GM11168 (cell line): ENCODE measurements at regions not wholly inside any gene's neighbourhood (a gene's known extent, or its start where the extent isn't known, plus 50 kb on each side); places are given as distances from the start of the nearest gene placed in this dataset.
"Not testable (repeated sequence)": the region's sequence is repeated elsewhere in the genome, so short reads cannot be mapped to it uniquely, and the experiment has no call there.

Experiments
- in situ Hi-C: fragments of 300-500 bp; cut with MboI; formaldehyde crosslinking; loops from one replicate; pipeline ENCODE4 v1.12.0; 2022; ENCODE audit warnings: low sequenced_read_pairs; ENCODE audit not compliant: unreplicated experiment

DNA sequence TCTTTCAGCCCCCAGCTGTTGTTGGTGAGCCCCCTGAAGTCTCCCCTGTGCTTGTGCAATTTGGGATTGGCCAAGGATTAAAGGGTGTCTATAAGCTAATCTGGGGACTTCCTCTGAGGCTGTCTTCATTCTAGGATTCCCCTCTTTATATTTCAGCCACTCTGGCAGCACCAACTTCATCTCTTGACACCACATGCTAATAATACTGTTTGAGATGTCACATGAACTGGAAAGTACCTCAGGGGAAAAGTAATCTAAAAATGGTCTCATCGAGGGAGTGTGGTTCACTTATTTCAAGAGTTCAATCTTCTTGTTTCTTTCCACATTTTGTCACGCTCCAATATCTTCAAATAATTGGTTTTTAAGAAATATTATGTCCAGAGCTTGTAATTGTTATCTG is 279.2 kb upstream of the TMC3 start:
- in situ Hi-C loops: no loop called here

DNA sequence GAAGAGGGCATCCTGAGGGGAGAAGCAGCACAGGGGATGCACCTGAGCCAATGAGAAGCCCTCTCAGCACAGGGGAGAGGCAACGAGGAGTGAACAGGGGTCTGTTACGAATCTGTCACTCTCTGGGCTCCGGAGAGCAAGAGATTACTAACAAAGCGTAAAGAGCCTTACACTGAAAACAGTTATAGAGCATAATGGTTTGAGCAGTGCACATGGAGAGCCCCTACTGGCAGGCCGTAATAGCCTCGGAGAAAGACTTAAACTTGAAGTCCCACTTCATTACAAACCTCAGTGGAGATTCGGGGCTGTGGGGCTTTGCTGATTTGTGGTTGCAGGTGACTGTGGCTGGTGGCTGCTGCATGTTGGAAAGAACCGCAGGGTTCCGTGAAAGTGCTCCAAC is 271.5 kb upstream of the TMC3 start:
- in situ Hi-C loops: no loop called here

GRCh38 chr15:81643771-81644170 is 269.8 kb upstream of the TMC3 start:
- in situ Hi-C loops: no loop called here

DNA sequence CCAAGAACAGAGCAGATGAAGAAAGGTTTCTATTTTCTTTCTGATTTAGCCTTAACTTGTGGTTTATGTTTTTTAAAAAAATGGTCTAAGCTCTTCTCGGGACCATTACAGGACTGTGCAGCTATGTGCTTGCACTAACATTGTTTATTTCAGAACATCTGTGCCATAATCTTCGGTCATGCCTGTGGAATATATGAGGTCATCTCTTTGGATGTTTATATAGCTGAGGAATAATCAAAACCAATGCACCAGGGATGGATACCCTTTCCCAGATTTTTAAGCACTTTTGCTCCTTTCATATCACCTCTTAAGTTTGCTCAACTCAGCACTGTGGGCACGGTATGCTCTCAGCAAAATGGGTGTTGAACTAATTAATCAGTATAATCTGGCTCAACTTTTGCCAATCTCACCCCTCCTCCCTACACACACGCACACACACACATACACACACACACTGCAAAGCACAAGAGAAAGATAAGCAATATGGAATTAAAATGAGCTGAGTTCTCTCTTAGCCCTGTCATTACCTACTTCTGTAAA is 268.5 kb upstream of the TMC3 start:
- in situ Hi-C loops: no loop called here

DNA sequence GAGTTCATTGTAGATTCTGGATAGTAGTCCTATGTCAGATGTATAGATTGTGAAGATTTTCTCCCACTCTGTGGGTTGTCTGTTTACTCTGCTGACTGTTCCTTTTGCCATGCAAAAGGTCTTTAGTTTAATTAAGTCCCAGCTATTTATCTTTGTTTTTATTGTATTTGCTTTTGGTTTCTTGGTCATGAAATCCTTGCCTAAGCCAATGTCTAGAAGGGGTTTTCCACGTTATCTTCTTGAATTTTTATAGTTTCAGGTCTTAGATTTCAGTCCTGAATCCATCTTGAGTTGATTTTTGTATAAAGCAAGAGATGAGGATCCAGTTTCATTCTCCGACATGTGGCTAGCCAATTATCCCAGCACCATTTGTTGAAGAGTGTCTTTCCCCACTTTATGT is 262.1 kb upstream of the TMC3 start:
- in situ Hi-C loops: not testable (repeated sequence)

GRCh38 chr15:81633889-81634288 is 259.9 kb upstream of the TMC3 start:
- in situ Hi-C loops: no loop called here

DNA sequence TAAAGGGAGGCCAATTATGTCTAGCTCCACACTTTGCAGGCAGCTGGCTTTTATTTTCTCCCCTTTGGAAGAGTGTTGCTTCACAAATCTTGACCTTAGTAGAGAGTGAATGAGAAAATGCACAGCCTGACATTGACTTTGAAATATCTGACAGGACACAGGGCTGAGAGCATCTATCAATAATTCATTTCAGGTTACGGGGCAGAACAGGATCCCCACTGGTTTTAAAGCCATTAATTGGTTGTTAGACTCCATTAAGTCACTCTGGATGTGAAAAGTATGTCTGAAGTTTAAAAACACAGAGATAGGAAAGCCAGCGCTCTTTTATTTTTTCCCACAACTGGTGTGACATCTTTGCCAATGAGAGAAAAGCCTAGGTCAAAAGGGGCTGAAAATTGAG is 251.9 kb upstream of the TMC3 start:
- in situ Hi-C loops: no loop called here

- in situ Hi-C loops: no loop called here
These were observed 245.0 kb upstream of the TMC3 start for GRCh38 chr15:81619002-81619401.

- in situ Hi-C loops: no loop called here
These were observed 238.6 kb upstream of the TMC3 start for GRCh38 chr15:81612631-81613030.

DNA sequence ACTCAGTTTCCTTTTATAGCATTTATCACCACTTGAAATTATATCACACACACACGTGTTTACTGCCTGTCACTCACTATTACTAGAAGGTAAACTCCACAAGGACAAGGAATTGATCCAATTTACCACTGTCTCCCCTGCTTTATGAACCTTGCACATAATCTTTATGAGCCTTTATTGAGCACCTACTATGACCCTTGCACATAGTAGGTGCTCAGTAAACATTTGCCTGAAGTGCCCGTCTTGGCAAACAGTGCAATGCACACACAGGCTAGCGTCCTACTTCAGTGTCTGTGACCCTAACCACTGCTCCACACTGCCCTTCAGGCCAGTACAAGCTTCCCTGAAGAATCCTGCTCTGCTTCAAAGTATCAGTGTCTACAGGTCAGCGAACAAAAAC is 237.7 kb upstream of the TMC3 start:
- in situ Hi-C loops: no loop called here

- in situ Hi-C loops: no loop called here
These were observed 234.4 kb upstream of the TMC3 start for GRCh38 chr15:81608309-81608829.

DNA sequence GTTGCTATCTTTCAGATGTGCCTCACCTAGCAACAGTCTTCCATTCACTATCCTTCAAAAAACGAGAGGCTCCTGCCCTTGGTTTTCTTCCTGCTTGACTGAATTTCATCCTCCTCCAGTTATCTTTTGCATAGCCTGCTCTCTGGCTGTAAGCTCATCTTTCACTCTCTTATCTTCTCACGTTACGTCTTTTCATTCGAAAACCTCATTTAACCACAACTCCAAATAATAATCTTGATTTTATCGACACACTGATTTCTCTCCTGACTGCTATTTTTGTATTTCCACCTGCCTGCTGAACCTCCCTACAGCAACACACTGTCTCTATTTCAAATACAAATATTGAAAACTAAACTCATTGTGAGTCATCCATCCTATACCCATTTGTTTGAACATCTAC is 230.7 kb upstream of the TMC3 start:
- in situ Hi-C loops: no loop called here

- in situ Hi-C loops: no loop called here
These were observed 222.3 kb upstream of the TMC3 start for GRCh38 chr15:81596159-81596865.

GRCh38 chr15:81595752-81596151 is 221.7 kb upstream of the TMC3 start:
- in situ Hi-C loops: no loop called here

DNA sequence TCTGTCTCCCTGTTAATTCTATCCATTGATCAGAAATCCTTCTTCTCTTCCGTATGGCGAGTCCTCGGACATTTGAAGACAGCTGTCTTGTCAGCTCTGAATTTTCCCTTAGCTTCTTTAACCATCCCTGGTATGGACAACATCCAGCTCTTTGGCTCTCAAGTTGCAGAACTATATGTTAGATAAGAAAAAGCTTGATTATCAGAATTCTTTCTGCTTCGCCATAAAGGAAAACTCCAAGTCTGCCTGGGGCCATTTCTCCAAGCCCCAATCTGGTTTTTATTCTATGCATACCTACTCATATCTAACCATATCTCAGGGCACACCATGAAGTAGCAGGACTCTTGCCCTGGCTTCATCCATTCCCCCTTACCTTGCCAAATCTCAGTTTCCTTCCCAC is 215.7 kb upstream of the TMC3 start:
- in situ Hi-C loops: no loop called here

- in situ Hi-C loops: no loop called here
These were observed 201.6 kb upstream of the TMC3 start for GRCh38 chr15:81575436-81576123.

DNA sequence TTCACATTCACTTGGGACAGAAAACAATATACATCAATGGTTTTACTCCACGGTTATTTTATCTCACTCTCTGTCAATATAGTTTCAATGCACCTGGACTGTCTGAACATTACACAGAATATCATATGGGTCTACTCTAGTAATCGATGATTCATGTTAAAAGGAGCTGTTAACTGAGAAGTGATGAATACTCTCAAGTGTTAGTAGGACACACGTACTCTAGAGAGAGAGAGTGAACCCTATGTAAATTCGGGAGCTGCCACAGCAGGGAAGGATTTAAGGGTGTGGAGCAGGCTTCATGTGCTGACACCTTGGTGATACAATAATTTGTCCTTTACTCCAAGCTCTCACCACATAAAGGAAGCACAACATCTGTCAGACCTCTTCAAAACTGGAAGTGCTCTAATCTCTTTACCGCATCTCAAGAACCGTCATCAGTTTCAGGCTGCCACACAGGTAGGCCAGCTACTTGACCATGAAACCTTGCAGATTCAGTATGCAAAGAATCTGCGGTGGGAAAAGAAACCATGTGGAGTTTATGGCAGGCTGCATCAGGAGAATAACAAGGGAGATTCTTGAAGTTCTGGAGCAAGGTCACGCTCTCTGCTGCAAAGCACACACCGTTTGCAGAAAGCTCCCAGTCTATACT is 199.2 kb upstream of the TMC3 start:
- in situ Hi-C loops: no loop called here

GRCh38 chr15:81572190-81572589 is 198.2 kb upstream of the TMC3 start:
- in situ Hi-C loops: no loop called here

- in situ Hi-C loops: no loop called here
These were observed 195.5 kb upstream of the TMC3 start for GRCh38 chr15:81569286-81570080.

DNA sequence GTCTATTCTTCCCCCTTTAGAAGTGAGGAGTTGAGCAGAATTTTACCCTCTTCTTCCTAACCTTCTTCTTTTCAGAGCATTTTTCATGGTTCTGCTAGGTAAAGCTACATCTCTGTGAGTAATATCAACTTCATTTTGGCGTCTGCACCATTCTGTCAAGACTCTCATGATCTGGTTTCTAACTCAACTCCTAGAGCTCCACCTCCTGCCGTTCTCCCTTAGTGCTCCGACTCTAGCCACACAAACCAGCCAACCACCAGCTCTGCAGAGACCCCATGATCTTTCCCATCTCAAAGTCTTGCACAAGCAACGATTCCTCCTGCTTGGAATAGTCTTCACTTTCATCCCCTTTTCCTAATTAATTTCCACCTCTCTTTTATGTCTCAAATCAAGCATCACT is 193.9 kb upstream of the TMC3 start:
- in situ Hi-C loops: no loop called here
